ENCODE measurements at regions not wholly inside any gene's neighbourhood (a gene's known extent, or its start where the extent isn't known, plus 50 kb on each side); places are given as distances from the start of the nearest gene placed in this dataset.

- TF ChIP-seq EZH2 (IDR thresholded peaks at IDR 0.05; ENCODE audit: low read depth, unreplicated experiment) (no peak), NANOG (IDR thresholded peaks at IDR 0.05; ENCODE audit: borderline replicate concordance) (no peak), ZNF331 (CRISPR knock-in tag; IDR thresholded peaks at IDR 0.05; ENCODE audit: low read depth) (no peak), POLR2AphosphoS5 (IDR thresholded peaks at IDR 0.05; ENCODE audit: low read depth) (no peak), EZH2phosphoT487 (IDR thresholded peaks at IDR 0.05; ENCODE audit: unreplicated experiment) (no peak), ETS1 (IDR thresholded peaks at IDR 0.05) (no peak), ZNF114 (CRISPR knock-in tag; IDR thresholded peaks at IDR 0.05) (no peak), JUNB (IDR thresholded peaks at IDR 0.05; ENCODE audit: unreplicated experiment) (no peak), STAT1 (IDR thresholded peaks at IDR 0.05; ENCODE audit: unreplicated experiment) (no peak)
- TF ChIP-seq, protein P1, sequence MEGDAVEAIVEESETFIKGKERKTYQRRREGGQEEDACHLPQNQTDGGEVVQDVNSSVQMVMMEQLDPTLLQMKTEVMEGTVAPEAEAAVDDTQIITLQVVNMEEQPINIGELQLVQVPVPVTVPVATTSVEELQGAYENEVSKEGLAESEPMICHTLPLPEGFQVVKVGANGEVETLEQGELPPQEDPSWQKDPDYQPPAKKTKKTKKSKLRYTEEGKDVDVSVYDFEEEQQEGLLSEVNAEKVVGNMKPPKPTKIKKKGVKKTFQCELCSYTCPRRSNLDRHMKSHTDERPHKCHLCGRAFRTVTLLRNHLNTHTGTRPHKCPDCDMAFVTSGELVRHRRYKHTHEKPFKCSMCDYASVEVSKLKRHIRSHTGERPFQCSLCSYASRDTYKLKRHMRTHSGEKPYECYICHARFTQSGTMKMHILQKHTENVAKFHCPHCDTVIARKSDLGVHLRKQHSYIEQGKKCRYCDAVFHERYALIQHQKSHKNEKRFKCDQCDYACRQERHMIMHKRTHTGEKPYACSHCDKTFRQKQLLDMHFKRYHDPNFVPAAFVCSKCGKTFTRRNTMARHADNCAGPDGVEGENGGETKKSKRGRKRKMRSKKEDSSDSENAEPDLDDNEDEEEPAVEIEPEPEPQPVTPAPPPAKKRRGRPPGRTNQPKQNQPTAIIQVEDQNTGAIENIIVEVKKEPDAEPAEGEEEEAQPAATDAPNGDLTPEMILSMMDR (conservative IDR thresholded peaks at IDR 0.05; ENCODE audit: low read depth in 2 of 2) = no peak
These were observed 53.3 kb upstream of the GULP1 start (continued) for GRCh38 chr2:188238386-188238785.
